HEK293T (cell line): ENCODE measurements at regions not wholly inside any gene's neighbourhood (a gene's known extent, or its start where the extent isn't known, plus 50 kb on each side); places are given as distances from the start of the nearest gene placed in this dataset.

Experiments
- BHLHE40 ChIP-seq: fragments of 450-650 bp; IDR thresholded peaks from 2 replicates; pipeline ENCODE4 v1.6.1; 2016; ENCODE audit warnings: mild to moderate bottlenecking, moderate library complexity, borderline replicate concordance
- HDGF ChIP-seq: fragments of 450-650 bp; IDR thresholded peaks from 2 replicates; pipeline ENCODE4 v1.6.1; 2017; ENCODE audit warnings: antibody characterized with exemption, borderline replicate concordance
- LEF1 ChIP-seq: fragments of 450-650 bp; IDR thresholded peaks from 2 replicates; pipeline ENCODE4 v1.6.1; 2017; ENCODE audit warnings: mild to moderate bottlenecking, borderline replicate concordance
- NFRKB ChIP-seq: fragments of 450-650 bp; IDR thresholded peaks from 2 replicates; pipeline ENCODE4 v1.6.1; 2016; ENCODE audit warnings: mild to moderate bottlenecking, moderate library complexity
- PKNOX1 ChIP-seq: fragments of 450-650 bp; IDR thresholded peaks from 2 replicates; pipeline ENCODE4 v1.6.1; 2016

GRCh38 chr15:47618241-47618640, 99.1 kb upstream of the SEMA6D start:
- no peak for TF ChIP-seq HDGF
- no peak for TF ChIP-seq LEF1
- TF ChIP-seq NFRKB, result no peak
- TF ChIP-seq PKNOX1, result no peak
- TF ChIP-seq BHLHE40, result no peak
